Loucy (cell line): ENCODE measurements at regions not wholly inside any gene's neighbourhood (a gene's known extent, or its start where the extent isn't known, plus 50 kb on each side); places are given as distances from the start of the nearest gene placed in this dataset.

Experiments
- CTCF ChIP-seq: fragments of 200-600 bp; sonication (generic); conservative IDR thresholded peaks from 2 replicates; pipeline ENCODE4 v1.5.1; 2014; ENCODE audit warnings: mild to moderate bottlenecking, antibody characterized with exemption, low read length
- EZH2phosphoT487 ChIP-seq: fragments of 200-600 bp; IDR thresholded peaks from 2 replicates; pipeline ENCODE4 v1.6.1; 2018; ENCODE audit warnings: antibody characterized with exemption, mild to moderate bottlenecking, moderate library complexity, borderline replicate concordance

DNA sequence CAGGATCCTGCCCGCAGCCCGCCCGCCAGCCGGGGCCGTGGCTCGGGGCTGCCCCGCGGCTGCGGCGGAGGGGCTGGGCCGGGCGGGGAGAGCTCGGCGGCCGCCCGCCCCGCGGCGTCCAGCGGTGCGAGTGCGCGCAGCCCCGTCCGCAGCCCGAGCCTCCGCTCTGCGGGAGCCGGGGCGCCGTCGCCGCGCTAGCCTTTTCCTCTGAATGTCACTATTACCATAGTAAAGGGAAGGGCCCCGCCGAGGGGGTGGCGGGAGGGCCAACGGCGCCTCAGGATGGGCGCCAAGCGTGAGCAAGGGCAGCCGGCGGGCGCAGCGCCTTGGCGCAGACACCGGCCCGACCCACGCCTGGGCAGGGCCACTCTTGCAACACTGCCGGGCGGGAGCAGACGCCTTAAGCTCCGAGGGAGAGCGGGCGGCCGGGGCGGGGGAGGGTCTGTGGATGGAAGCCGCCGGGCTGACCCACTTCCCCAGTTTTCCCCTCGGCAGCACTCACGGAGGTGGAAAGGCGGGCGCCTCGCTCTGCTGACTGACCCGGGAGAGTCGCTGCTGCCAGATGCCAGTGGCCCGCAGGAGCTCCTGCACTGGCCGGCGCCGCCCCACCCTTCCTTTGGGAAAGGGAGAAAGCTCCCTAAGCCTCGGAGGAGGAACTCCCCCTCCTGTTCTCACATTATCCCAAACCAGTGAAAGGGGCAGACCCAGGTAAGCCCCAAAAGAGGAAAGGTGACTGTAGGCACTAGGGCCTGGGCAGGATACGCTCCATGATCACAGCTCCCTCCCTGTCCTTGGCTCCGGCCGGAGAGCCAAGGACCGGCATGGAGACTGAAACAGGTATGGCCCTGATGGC, 329.4 kb downstream of the HNRNPD start:
- no peak for TF ChIP-seq CTCF
- no peak for TF ChIP-seq EZH2phosphoT487
